ENCODE measurements at regions not wholly inside any gene's neighbourhood (a gene's known extent, or its start where the extent isn't known, plus 50 kb on each side); places are given as distances from the start of the nearest gene placed in this dataset.

DNA sequence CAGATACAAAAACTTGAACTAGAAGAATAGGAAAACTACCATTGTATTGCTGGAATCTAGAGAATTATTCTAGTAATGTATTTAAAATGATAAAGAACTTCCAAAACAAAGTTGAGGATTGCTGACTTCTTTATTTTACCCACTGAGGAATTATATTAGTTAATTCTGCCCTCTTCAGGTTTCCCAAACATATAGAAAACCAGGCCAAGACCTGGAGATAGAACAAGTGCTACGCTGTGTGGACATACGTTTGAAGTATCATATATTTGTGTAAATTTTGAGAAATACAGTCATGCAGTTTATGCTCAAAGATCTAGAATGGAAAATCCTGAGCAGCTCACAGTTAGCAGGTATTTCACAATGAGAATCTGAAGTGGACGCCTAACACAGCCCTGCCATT, 162.3 kb upstream of the CYLC2 start:
- in situ Hi-C loops (cut with MboI; ENCODE audit: low pct_unique_long_range_greater_than_20kb, low sequenced_read_pairs, unreplicated experiment) = no loop called here
- DNase-seq (ENCODE audit: low spot score) = no peak

DNA sequence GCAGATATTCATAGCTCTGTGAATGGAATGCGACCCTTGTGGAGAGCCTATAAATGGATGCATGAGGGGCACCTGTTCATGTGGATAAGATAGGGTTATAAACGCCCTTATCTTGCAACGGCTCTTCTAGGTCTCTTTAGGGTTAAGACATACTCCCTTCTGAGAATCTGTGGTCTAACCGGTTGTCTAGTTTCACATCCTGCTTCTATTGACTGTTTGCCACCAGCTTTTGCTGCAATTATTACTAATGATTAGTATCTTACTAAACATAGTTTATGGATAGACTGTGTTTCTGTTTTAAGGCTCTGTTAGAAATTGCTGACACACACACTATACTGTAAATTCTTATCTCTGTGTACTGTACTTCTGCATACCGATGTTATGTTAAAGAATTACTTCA, 198.9 kb upstream of the CYLC2 start:
- no peak for DNase-seq (ENCODE audit: low spot score)
- TF ChIP-seq, protein P1, sequence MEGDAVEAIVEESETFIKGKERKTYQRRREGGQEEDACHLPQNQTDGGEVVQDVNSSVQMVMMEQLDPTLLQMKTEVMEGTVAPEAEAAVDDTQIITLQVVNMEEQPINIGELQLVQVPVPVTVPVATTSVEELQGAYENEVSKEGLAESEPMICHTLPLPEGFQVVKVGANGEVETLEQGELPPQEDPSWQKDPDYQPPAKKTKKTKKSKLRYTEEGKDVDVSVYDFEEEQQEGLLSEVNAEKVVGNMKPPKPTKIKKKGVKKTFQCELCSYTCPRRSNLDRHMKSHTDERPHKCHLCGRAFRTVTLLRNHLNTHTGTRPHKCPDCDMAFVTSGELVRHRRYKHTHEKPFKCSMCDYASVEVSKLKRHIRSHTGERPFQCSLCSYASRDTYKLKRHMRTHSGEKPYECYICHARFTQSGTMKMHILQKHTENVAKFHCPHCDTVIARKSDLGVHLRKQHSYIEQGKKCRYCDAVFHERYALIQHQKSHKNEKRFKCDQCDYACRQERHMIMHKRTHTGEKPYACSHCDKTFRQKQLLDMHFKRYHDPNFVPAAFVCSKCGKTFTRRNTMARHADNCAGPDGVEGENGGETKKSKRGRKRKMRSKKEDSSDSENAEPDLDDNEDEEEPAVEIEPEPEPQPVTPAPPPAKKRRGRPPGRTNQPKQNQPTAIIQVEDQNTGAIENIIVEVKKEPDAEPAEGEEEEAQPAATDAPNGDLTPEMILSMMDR (IDR thresholded peaks at IDR 0.05; ENCODE audit: extremely low read depth, insufficient read depth, missing control alignments) = no peak
- in situ Hi-C loops (cut with MboI; ENCODE audit: low pct_unique_long_range_greater_than_20kb, low sequenced_read_pairs, unreplicated experiment) = no loop called here

More for the DNA sequence above, 162.3 kb upstream of the CYLC2 start:
- TF ChIP-seq, protein P1 (IDR thresholded peaks at IDR 0.05; ENCODE audit: extremely low read depth, insufficient read depth, missing control alignments) = no peak

DNA sequence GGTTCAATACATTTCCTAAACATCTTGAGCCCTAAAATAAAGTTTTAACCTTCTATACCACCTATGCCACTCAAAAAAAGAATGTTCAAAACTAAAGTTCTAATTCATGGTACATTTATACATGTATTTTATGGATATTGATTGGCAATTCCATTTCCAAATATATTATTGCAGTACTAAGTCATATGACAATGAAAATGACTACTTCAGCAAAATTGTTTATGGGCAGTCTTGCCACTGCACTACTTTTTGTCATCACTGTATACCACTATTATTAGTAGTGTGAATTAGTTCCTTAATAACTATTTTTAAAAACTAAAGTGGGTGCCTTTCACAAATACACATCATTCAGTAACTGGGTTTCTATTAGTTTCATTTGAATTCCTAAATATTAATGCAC, 199.6 kb upstream of the CYLC2 start:
- in situ Hi-C loops (cut with MboI; ENCODE audit: low pct_unique_long_range_greater_than_20kb, low sequenced_read_pairs, unreplicated experiment) = no loop called here
- DNase-seq (ENCODE audit: low spot score) = no peak
- TF ChIP-seq, protein P1 (IDR thresholded peaks at IDR 0.05; ENCODE audit: extremely low read depth, insufficient read depth, missing control alignments) = no peak

DNA sequence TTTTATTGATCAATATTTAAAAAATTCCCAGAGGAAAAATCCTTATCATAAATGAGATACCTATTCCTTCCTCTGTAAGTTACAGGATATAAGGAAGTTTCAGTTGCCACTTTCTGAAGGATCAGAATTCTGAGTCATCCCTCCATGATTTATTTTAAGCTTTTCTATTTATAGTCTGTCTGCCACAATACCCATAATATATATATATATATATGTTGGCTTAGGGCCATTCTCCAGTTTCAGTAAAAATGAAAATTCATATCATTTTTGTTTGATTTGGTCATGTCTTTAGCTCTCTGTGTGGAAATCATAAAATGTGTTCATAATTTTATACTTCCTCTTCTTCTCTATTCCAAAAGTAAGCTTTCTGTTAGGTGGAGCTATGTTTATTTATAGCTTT, 215.8 kb upstream of the CYLC2 start:
- TF ChIP-seq, protein P1 (IDR thresholded peaks at IDR 0.05; ENCODE audit: extremely low read depth, insufficient read depth, missing control alignments) = no peak
- in situ Hi-C loops (cut with MboI; ENCODE audit: low pct_unique_long_range_greater_than_20kb, low sequenced_read_pairs, unreplicated experiment) = no loop called here
- no peak for DNase-seq (ENCODE audit: low spot score)

DNA sequence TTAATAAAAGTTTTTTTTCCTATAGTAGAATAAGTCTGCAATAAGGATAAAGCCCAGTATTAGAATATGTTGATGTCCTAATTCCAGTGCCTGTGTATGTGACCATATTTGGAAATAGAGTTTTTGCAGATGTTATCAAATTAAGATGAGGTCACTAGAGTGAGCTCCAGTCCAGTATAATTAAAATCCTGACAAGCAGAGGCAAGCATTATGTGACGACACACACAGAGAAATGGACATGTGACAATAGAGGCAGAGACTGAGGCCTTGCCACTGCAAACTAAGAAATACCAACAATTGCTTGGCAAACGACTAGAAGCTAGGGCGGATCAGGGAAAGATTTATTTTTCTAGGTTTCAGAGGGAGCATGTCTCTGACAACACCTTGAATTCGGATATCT, 216.4 kb upstream of the CYLC2 start:
- TF ChIP-seq, protein P1 (IDR thresholded peaks at IDR 0.05; ENCODE audit: extremely low read depth, insufficient read depth, missing control alignments) = no peak
- DNase-seq (ENCODE audit: low spot score) = no peak
- in situ Hi-C loops (cut with MboI; ENCODE audit: low pct_unique_long_range_greater_than_20kb, low sequenced_read_pairs, unreplicated experiment) = no loop called here

DNA sequence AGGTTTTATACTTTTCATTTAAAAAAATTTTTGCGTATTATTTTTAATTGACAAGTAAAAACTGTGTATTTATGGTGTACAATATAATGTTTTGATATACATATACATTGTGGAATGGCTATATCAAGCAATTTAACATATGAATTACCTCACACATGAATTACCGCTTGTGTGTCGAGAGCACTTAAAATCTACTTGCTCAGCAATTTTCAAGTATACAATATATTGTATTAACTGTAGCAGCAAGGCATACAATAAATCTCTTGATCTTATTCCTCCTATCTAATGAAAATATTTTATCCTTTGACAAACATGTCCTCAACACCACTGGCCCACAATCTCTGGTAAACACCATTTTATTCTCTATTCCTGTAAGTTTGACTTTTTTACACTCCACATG, 224.4 kb upstream of the CYLC2 start:
- TF ChIP-seq, protein P1 (IDR thresholded peaks at IDR 0.05; ENCODE audit: extremely low read depth, insufficient read depth, missing control alignments) = no peak
- no peak for DNase-seq (ENCODE audit: low spot score)
- in situ Hi-C loops (cut with MboI; ENCODE audit: low pct_unique_long_range_greater_than_20kb, low sequenced_read_pairs, unreplicated experiment) = no loop called here

DNA sequence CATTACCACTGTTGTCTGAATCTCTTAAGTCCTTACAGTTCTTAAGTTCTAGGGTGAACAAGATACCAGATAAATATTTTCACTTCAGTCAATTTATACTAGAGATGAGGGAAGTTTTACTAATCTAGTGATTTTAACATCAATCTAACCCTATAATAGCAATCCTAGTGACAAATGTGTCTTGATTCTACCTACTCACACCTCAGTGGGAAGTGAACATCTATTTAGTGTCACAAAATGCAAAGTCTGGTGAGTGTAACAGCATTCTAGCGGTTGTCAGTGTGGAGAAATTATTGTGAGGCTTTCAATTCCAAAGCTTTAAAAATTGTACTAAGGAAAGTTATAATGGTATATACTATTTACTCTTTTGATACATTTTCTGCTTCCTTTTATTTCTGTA, 225.8 kb upstream of the CYLC2 start:
- TF ChIP-seq, protein P1 (IDR thresholded peaks at IDR 0.05; ENCODE audit: extremely low read depth, insufficient read depth, missing control alignments) = no peak
- in situ Hi-C loops (cut with MboI; ENCODE audit: low pct_unique_long_range_greater_than_20kb, low sequenced_read_pairs, unreplicated experiment) = no loop called here
- no peak for DNase-seq (ENCODE audit: low spot score)

All from GM13977 (cell line).